ENCODE measurements at regions not wholly inside any gene's neighbourhood (a gene's known extent, or its start where the extent isn't known, plus 50 kb on each side); places are given as distances from the start of the nearest gene placed in this dataset.

GRCh38 chrX:34371754-34372153, 239.6 kb upstream of the FAM47A start:
- Histone ChIP-seq H3K36me3 (ENCODE audit: insufficient read depth) (no peaks in the 10 kb centered on the region), H3K4me2 (no peak overlapping the region), H3K27ac (no peak overlapping the region), H3K27me3 (ENCODE audit: insufficient read depth, low read depth) (no peaks in the 10 kb centered on the region), H3K4me3 (IDR thresholded peaks at IDR 0.05; ENCODE audit: insufficient read depth, low read depth, low read length) (no peak overlapping the region), H3K9ac (no peak overlapping the region), H3K79me2 (ENCODE audit: insufficient read depth, low read depth) (no peaks in the 10 kb centered on the region), H2AFZ (ENCODE audit: low read depth) (no peak overlapping the region), H4K20me1 (ENCODE audit: insufficient read depth) (no peaks in the 10 kb centered on the region), H3K4me1 (ENCODE audit: low read depth, poor library complexity, severe bottlenecking) (no peaks in the 10 kb centered on the region)
- TF ChIP-seq CTCF (conservative IDR thresholded peaks at IDR 0.05; ENCODE audit: low read depth, low read length): no peak

GRCh38 chrX:34365471-34365870, 233.4 kb upstream of the FAM47A start:
- no peak overlapping the region for H2AFZ ChIP-seq (ENCODE audit: low read depth)
- no peak overlapping the region for H3K9ac ChIP-seq
- no peaks in the 10 kb centered on the region for H3K4me1 ChIP-seq (ENCODE audit: low read depth, poor library complexity, severe bottlenecking)
- TF ChIP-seq CTCF (conservative IDR thresholded peaks at IDR 0.05; ENCODE audit: low read depth, low read length): no peak
- H3K4me2 ChIP-seq: no peak overlapping the region
- no peaks in the 10 kb centered on the region for H3K79me2 ChIP-seq (ENCODE audit: insufficient read depth, low read depth)
- no peaks in the 10 kb centered on the region for H3K27me3 ChIP-seq (ENCODE audit: insufficient read depth, low read depth)
- no peaks in the 10 kb centered on the region for H4K20me1 ChIP-seq (ENCODE audit: insufficient read depth)
- no peak overlapping the region for H3K27ac ChIP-seq
- H3K4me3 ChIP-seq (IDR thresholded peaks at IDR 0.05; ENCODE audit: insufficient read depth, low read depth, low read length): no peak overlapping the region
- H3K36me3 ChIP-seq (ENCODE audit: insufficient read depth): no peaks in the 10 kb centered on the region

GRCh38 chrX:34350561-34351335, 218.6 kb upstream of the FAM47A start:
- Histone ChIP-seq H4K20me1 (ENCODE audit: insufficient read depth) (no peaks in the 10 kb centered on the region), H3K9ac (no peak overlapping the region), H3K36me3 (ENCODE audit: insufficient read depth) (no peaks in the 10 kb centered on the region), H2AFZ (ENCODE audit: low read depth) (no peak overlapping the region), H3K27me3 (ENCODE audit: insufficient read depth, low read depth) (no peaks in the 10 kb centered on the region), H3K79me2 (ENCODE audit: insufficient read depth, low read depth) (no peaks in the 10 kb centered on the region), H3K4me3 (IDR thresholded peaks at IDR 0.05; ENCODE audit: insufficient read depth, low read depth, low read length) (no peak overlapping the region), H3K4me1 (ENCODE audit: low read depth, poor library complexity, severe bottlenecking) (no peaks in the 10 kb centered on the region), H3K27ac (no peak overlapping the region), H3K4me2 (no peak overlapping the region)
- TF ChIP-seq CTCF (conservative IDR thresholded peaks at IDR 0.05; ENCODE audit: low read depth, low read length): no peak

DNA sequence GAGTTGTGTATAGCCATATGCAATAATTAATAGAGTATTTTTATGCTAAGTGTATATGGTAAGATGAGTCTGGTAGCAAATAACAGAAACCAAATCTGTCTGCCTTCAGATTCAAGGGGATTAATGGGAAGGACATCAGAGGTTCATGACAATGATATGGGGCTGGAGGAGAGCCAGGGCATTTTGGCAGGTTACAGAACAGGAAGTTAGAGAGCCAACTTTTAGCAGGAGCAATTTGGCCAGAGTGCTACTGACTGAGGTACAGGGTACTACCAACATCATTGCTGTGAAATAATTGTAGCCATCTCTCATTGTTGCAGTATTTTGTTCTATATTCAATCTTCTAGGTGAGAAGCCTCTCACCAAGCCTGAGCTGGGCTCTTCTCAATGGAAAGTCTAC, 210.9 kb upstream of the FAM47A start:
- Histone ChIP-seq H2AFZ (ENCODE audit: low read depth) (no peak overlapping the region), H3K27ac (no peak overlapping the region), H3K4me1 (ENCODE audit: low read depth, poor library complexity, severe bottlenecking) (no peaks in the 10 kb centered on the region), H3K4me3 (IDR thresholded peaks at IDR 0.05; ENCODE audit: insufficient read depth, low read depth, low read length) (no peak overlapping the region), H3K4me2 (no peak overlapping the region), H4K20me1 (ENCODE audit: insufficient read depth) (no peaks in the 10 kb centered on the region), H3K79me2 (ENCODE audit: insufficient read depth, low read depth) (no peaks in the 10 kb centered on the region), H3K9ac (no peak overlapping the region), H3K27me3 (ENCODE audit: insufficient read depth, low read depth) (no peaks in the 10 kb centered on the region), H3K36me3 (ENCODE audit: insufficient read depth) (no peaks in the 10 kb centered on the region)
- TF ChIP-seq CTCF (conservative IDR thresholded peaks at IDR 0.05; ENCODE audit: low read depth, low read length): no peak
